HG02852 (cell line): ENCODE measurements at regions not wholly inside any gene's neighbourhood (a gene's known extent, or its start where the extent isn't known, plus 50 kb on each side); places are given as distances from the start of the nearest gene placed in this dataset.
"Not testable (repeated sequence)": the region's sequence is repeated elsewhere in the genome, so short reads cannot be mapped to it uniquely, and the experiment has no call there.

Experiments used
- ATAC-seq: cut with Tn5 transposase; IDR thresholded peaks from one replicate; pipeline ENCODE4 v1.9.1; 2021; ENCODE audit warnings: mild to moderate bottlenecking, moderate library complexity; ENCODE audit not compliant: unreplicated experiment

- ATAC-seq, result not testable (repeated sequence)
These were observed 1256.6 kb downstream of the RPIA start for GRCh38 chr2:89948102-89948501.

- not testable (repeated sequence) for ATAC-seq
These were observed 1259.3 kb downstream of the RPIA start for GRCh38 chr2:89950807-89951206.

GRCh38 chr2:89957236-89957635, 1265.8 kb downstream of the RPIA start:
- peak; percentile 48 for ATAC-seq

GRCh38 chr2:89959729-89960378, 1268.4 kb downstream of the RPIA start:
- not testable (repeated sequence) for ATAC-seq

GRCh38 chr2:89960570-89960969, 1269.1 kb downstream of the RPIA start:
- not testable (repeated sequence) for ATAC-seq

DNA sequence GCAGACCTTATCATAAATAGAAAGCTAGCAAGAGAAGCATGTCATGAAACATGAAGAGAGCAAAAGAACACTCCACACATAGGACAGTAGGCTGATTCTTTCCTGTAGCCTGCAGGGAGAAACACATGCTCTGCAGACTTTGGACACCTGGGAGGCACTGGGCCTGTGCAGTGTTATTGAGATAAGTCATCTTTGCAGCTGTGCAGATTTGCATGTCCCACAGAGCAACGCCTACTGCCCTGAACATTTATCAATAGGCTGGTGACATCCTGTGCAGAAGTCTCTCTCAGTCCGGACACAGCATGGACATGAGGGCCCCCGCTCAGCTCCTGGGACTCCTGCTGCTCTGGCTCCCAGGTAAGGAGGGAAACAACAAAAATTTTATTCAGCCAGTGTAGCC, 1277.1 kb downstream of the RPIA start:
- ATAC-seq, result peak; percentile 93

GRCh38 chr2:89969190-89969589, 1277.7 kb downstream of the RPIA start:
- ATAC-seq, result not testable (repeated sequence)

GRCh38 chr2:89973849-89974248, 1282.4 kb downstream of the RPIA start:
- ATAC-seq, result not testable (repeated sequence)

DNA sequence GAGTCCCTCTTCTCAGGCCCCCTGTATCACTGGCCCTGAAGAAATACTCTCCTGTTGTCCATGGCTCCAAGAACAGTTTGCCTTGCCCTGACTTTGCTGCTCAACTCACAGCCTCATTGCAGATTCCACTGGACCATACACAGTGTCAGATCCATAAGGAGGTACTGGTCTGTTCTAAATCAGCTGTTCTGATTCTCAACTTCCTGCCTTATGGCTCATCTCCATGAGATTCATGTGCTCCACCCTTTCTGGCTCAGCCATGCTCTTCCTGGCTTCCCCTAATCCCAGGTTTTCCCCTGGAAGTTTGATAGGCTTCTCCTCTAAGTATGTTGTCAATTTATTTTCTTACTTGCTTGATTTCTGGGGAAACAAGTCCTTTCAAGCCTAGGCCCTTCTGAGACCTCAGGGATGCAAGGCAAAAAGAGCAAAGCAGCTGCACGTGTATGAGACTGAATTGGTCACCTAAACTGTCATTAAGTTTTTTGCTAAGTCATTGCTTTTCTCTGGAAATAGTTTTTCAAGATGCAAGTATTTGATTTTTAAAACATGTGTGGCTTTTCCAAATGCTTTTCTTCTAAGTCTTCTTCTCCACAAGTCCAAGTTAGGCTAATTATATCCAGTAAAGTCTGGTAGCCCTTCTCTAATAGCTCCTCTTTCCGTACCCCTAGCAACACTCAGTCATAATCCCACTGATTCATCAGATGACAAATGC, 1288.5 kb downstream of the RPIA start:
- not testable (repeated sequence) for ATAC-seq

- not testable (repeated sequence) for ATAC-seq
These were observed 1290.8 kb downstream of the RPIA start for GRCh38 chr2:89982246-89982645.

DNA sequence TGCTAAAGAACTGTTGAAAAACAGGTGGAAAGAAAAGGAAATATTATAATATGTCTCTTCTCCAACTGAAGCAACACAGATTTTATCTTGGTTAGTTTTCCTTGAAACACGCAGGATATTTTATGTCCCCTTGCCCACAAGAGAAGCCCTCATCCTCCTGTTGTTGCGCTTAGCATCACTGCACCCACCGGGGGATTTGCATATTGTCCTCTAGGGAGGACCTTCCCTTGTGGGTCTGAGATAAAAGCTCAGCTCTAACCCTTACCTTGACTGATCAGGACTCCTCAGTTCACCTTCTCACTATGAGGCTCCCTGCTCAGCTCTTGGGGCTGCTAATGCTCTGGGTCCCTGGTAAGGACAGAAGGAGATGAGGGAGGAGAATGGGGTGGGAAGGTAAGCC, 1294.2 kb downstream of the RPIA start:
- not testable (repeated sequence) for ATAC-seq

- ATAC-seq, result not testable (repeated sequence)
These were observed 1295.1 kb downstream of the RPIA start for GRCh38 chr2:89986532-89986931.

- not testable (repeated sequence) for ATAC-seq
These were observed 1305.3 kb downstream of the RPIA start for GRCh38 chr2:89996779-89997178.

DNA sequence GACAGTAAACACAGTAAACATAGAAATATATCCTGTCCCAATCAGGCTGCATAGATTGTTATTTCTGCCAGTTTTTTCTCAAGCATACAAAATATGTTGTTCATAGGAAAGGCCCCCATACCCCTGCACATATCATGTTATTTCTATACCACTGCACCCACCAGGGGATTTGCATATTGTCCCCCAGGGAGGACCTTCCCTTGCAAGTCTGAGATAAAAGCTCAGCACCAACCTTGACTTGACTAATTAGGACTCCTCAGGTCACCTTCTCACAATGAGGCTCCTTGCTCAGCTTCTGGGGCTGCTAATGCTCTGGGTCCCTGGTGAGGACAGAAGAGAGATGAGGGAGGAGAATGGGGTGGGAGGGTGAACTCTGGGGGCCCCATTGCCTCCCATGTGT, 1313.1 kb downstream of the RPIA start:
- not testable (repeated sequence) for ATAC-seq

DNA sequence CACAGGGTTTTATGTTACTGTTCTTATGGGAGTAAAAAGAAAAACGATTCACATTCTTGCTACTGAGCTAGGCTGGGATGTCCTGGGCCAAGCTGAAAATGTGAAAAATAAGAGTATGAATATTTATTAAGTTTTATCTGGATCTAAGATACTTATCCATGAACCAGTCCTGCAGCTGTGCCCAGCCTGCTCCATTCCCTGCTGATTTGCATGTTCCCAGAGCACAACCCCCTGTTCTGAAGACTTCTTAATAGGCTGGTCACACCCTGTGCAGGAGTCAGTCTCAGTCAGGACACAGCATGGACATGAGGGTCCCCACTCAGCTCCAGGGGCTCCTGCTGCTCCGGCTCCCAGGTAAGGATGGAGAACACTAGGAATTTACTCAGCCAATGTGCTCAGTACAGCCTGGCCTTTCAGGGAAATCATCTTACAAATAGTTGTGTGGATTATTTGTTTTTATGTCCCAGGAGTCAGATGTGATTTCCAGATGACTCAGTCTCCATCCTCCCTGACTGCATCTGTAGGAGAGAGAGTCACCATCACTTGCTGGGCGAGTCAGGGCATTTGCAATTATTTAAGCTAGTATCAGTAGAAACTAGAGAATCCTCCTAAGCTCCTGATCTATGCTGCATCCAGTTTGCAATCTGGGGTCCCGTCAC, 1319.1 kb downstream of the RPIA start:
- not testable (repeated sequence) for ATAC-seq

DNA sequence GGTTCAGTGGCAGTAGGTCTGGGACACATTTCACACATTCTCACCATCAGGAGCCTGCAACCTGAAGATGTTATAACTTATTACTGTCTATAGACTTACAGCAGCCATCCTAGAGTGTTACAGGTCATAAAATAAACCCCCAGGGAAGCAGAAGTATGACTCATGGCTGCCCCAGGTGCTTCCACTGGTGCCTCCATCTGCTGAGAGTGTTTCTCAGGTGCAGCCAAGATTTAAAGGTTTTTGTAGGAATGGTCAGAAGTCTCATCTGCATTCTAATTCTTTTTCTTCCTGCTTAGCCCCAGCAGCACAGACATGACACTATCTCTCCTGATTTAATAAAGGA, 1319.6 kb downstream of the RPIA start:
- ATAC-seq, result not testable (repeated sequence)

- not testable (repeated sequence) for ATAC-seq
These were observed 1328.4 kb downstream of the RPIA start for GRCh38 chr2:90019908-90020307.

DNA sequence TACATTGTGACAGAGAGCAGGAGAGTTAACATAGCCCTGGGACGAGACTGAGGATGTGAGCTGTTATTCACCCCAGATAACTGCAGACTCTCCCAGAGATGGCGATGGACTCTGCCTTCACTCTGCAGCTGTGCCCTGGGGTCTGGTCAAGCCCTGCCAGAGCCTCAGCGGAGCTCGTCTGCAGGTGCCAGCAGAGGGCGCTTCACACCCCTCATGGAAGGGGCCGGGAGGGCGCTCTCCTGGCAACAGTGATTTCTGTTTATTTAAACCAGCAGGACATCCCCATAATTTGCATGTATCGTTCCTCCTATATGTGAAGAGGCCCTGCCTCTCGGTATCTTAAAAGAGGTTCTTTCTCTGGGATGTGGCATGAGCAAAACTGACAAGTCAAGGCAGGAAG, 1329.8 kb downstream of the RPIA start:
- ATAC-seq, result not testable (repeated sequence)

- peak; percentile 60 for ATAC-seq
These were observed 1335.8 kb downstream of the RPIA start for GRCh38 chr2:90027231-90027643.

- ATAC-seq, result not testable (repeated sequence)
These were observed 1337.1 kb downstream of the RPIA start for GRCh38 chr2:90028381-90029079.

GRCh38 chr2:90029080-90029428, 1337.6 kb downstream of the RPIA start:
- not testable (repeated sequence) for ATAC-seq
